ENCODE measurements at regions not wholly inside any gene's neighbourhood (a gene's known extent, or its start where the extent isn't known, plus 50 kb on each side); places are given as distances from the start of the nearest gene placed in this dataset.

DNA sequence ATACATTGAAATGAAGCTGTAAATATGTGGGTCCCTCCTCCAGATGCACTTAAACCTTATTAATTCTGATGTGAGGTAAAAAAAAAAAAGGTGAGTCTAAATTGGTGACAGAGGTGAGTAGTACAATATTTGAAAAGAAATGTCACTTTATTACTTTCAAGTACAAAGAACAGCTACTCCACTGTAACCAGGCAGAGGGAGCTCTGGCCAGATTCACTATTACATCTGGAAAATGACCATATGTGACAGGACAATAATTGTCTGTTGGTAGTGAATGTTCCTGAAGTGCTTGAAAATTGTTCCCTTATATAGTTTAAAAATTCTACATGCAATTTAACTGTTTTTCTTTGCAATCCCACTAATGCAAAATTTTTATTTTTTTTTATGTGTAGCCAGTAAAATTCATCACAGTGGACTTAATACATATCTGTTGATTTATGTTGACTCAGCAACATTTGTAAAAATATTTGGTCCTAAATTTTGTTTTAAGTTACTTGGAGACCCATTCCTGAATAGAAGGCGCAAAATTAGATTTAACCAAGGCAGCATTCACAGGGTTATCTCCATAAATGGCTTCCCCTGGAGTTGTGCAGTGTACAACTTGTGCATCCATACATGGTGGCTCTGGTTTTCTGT, 231.9 kb upstream of the TBC1D5 start:
- DNase-seq: no peak

DNA sequence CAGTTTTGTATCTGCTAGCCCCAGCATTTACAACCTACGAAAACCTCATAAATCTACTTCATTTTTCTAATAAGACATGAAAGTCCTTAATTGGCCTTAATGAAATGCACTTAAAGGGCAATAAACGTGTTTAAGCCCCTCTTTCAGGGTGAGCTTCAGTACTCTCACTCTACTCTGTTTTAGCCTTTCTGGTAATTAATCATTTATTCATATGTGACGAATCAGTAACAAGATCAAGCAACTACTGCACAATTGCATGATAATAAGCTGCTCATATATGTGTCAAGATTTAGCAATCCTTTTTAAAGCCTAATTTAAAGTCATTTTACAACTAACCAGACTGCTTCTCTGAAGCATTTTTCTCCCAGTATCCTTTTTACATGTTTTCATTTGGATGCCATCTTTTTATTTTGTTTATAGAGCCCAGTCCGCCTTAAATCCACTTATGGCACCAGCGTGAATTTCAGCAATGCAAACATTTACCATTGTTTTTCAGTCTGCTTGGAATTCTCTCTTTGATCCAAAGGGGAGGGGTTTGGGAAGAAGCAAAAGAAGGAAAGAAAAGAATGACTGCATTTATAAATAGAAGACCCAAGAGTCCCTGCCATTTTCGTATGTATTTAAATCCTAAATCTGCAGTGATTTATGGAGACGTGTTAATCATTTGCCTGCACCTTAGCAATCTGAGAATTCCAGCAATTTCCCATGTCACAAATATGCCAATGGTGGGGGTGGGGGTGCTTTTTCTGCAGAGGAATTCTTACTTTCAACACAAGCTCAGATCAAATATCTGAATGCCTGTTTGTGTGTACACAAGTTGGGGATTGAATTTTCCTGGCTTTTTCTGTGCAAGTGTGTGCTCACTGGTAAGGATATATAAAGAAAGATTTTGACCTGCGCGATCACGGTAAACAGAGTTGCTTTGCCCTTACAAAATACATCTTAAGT, 230.8 kb upstream of the TBC1D5 start:
- DNase-seq: no peak

DNA sequence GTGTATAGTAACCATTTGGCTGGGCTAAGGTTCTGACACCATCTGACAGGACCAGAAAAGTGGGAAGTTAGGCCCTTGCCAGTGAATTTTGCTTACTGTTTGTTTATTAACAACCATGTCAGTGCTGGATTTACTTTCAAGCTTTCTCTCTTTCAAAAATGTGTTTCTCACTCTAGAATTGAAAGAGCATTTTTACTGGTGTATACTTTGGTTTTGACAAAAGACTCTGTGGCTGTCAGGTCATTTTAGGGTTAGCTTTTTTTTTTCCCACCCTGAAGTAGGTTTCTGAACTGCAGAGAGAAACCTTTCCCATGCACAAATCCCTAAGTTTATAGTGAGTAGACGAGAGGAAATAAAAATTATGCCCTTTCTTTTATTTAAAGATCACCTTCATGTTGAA, 230.0 kb upstream of the TBC1D5 start:
- no peak for DNase-seq

DNA sequence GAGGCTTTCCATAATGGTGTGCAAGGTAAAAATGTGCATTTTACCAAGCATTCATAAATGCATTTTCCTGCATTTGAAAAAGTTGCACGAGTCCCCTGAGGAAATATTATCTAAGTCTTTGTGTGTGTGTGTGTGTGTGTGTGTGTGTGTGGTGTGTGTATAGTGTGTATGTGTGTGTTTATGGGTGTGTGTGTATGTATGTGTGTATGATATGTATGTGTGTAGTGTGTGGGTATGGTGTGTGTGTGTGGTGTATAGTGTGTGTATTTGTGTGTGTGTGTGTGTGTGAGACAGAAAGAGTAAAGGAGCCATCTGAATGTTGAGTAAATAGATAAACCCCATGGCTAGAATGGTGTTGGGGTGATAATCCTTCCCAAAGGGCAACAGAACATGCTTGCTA, 229.6 kb upstream of the TBC1D5 start:
- DNase-seq: no peak

DNA sequence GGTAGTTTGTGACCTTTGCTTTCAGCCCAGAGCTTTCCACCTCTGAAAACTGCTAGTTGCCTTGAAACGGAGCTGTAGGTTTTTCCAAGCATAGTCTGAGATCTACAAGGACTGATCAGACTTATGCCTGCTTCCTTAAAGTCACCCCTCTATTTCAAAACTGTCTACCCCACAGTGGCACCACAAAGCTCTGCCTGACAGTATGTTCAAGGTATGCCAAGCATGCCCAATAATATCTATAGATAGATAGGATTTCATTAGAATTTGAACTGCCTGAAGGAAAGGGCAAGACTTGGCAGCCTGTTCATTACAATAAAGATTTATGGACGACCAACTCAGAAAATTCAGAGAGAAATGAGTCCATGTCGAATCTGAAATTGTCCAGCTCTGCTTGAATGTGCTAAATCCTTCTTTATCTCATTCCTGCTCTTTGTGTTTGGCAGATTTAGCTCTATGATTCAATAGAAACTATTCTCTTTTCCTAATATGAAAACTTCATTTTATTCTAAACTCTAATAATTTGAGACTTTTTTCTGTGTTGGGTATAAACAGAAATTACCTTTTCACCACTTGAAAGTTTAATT, 227.6 kb upstream of the TBC1D5 start:
- DNase-seq: no peak

DNA sequence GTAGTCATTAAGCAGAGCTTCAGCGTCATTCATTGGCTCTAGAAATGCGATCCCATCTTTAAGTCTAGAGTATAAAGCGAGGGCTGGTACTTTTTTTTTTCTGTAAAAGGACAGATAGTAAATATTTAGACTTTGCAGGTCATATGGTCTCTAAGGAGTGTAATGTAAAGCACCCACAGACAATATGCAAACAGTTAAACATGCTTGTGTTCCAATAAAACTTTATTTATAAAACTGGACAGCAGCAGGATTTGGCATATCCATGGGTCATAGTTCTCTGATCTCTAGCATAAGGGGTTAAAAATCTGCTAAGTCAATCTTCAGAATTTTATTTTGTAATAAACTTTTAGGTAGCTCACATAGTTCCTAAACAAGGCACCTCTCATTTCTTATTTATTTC, 226.8 kb upstream of the TBC1D5 start:
- DNase-seq: no peak

DNA sequence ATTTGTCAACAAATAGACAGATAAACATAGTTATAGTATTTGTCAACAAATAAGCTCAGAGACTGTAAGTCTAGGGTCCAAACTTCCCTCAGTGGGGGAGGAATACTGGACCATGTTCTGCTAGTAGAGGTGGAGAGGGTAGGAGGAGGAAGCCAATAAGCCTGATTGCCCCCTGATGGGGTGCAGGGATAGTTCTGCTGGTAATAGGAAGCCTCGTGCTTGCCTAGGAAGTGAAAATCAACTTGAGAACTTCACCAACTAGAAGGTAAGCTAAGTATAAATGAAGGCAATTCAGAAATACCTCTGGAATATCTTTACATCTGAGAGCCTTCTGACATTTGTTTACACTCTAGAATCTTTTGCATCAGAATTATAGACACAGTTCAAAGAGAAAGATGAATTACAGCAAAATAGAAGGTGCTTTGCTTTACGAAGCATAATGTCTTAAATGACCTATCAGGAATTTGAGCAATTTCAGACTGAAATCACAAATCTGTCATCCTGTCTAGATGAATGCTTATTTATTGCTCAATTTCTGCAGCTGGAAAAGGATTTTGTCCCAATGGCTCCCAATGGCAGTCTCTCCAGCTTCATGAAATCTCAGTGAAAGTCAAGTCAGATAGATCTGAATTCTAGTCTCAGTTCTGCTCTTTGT, 225.6 kb upstream of the TBC1D5 start:
- no peak for DNase-seq

DNA sequence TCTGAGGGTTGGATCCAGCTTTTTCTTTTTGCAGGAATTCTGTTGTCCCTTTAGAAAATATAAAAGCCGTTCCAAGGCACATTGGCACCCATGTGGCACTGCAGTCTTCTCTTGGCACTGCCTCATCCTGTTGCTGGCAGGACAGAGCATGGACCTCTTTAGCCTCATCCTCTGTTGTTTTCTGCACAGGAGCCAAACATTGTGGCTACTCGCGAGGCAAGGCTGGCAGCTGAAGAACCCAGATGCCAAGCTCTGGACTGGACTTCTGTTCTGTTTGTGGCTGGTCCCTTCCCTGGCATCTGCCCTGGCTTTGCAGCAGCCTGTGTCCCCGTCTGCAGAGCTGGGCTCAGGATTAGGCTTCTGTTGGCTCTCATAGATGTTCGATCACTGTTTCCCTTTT, 224.7 kb upstream of the TBC1D5 start:
- DNase-seq: no peak

DNA sequence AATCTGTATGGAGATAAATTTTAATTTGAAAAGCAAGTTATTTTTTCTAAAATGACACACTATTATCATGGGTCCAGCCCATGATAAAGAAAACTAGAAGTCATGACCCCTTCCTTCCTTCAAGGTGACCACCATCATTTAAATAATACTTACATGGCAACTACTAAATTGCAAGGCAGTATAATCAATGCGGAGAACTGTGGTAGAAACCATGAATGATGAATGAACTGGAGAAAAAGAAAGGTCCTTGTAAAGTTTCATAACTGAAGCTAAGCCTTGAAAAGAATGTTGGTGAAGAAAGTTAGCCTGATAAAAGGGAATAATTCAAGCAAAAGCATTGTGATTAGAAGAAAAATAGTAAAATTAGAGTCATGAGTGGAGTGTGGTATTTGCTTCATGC, 222.9 kb upstream of the TBC1D5 start:
- no peak for DNase-seq

DNA sequence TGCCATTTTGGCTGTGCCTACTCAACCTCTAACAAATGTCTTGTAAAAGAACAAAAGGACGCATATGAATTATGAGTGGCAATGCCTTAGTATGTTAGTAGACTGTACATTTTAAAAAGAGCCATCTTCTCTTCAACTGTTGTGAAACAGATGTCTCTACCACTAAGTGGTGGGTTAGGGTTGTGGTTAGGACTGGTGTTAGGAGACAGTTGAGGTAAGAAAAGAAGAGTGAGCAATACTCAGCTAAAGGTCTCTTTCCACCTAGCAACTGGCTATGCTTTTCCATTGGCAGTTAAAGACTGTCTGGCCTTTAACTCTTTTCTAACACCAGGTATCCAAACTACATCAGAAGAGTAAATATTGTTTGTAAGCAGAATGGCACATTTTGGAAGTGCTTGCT, 221.7 kb upstream of the TBC1D5 start:
- DNase-seq: no peak

DNA sequence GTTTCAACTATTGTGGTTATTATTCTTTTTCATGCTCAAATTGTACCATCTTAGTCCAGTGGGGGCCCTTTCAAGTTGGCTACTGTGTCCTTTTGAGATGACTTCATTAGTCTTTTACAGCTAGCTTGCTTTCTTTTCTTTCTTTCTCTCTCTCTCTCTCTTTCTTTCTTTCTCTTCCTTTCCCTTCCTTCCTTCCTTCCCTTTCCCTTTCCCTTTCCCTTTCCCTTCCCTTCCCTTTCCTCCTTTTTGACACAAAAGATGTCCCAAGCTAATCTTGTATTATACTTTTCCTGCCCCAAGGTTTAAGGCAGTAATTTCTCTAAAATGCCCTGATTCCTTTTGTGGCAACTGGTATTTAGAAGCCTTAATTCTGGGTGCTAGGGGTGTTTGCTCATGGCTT, 213.0 kb upstream of the TBC1D5 start:
- no peak for DNase-seq

DNA sequence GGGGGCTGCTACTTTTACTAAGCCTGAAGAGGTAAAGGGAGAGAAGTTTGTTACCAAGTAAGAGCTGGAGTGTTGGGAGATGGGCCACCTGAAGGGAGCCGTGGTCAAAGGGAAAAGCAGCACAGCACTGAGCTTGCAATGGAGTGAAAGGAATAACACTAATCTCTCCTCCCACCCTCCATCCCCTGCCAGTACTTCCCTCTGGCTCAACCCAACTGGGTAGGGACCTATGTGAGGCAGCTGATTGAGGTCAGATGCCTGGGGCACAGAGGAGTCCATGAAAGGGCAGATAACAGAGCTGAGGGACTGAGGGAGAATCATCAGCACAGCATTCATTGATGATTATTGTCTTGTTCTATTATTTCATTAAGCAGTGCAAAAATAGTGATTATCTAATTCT, 212.4 kb upstream of the TBC1D5 start:
- no peak for DNase-seq

DNA sequence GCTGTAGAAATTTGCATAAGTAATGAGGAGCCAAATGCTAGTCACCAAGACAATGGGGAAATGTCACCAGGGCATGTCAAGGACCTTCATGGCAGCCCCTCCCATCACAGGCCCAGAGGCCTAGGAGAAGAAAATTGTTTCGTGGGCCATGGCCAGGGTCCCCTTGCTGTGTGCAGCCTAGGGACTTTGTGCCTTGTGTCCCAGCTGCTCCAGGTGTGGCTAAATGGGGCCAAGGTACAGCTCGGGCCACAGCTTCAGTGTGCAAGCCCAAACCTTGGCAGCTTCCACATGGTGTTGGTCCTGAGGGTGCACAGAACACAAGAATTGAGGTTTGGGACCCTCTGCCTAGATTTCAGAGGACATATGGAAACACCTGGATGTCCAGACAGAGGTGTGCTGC, 208.8 kb upstream of the TBC1D5 start:
- no peak for DNase-seq

DNA sequence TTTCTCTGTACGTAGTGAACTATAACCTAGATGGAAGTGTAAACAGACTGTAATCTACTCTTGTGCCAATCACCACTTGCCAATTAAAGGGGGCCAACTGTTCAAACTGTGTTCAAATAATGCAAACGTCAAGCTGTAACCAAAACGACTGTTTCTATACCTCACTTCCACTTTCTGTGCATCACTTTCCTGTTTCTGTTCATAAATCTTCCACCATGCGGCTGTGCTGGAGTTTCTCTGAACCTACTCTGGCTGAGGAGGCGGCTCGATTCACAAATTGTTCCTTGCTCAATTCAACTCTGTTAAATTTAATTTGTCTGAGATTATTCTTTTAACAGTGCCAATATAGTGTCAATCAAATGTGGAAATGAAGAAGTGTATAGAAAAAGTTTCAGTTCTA, 206.7 kb upstream of the TBC1D5 start:
- no peak for DNase-seq

DNA sequence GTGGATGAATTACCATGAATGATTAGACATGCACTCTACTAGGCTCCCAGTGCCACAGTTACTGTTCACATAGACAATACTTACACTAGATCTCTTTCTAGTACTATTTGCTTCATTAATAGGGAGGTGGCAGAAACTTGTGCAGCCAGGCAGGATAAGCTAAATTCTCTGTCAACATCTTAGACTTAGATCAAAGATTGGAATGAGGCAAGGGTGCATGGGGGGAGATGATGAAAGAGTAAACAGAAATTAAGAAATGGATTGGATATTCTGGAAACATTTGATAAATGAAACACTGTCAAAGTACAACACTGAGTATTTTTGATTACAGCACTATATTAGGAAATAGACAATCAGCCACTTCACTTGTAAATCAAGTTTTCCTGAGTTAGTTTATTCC, 205.4 kb upstream of the TBC1D5 start:
- no peak for DNase-seq

DNA sequence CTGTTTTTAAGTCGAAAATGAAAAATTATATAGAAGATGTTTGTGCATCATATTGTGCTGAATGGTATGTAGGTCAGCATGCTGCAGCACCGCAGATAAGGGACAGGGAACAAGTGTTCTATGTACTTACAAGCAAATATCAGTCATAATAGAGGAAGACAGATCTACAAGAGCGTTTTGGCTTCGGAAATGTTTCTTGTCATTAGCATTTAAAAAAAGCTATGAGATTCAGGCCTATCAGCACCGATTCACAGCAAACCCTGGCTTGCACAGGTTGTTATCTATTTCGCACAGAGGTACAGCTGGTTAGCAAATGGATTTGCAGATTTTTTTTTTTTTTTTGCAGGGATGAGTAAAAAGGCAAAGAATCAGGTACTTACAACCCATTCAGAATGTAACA, 204.2 kb upstream of the TBC1D5 start:
- no peak for DNase-seq

DNA sequence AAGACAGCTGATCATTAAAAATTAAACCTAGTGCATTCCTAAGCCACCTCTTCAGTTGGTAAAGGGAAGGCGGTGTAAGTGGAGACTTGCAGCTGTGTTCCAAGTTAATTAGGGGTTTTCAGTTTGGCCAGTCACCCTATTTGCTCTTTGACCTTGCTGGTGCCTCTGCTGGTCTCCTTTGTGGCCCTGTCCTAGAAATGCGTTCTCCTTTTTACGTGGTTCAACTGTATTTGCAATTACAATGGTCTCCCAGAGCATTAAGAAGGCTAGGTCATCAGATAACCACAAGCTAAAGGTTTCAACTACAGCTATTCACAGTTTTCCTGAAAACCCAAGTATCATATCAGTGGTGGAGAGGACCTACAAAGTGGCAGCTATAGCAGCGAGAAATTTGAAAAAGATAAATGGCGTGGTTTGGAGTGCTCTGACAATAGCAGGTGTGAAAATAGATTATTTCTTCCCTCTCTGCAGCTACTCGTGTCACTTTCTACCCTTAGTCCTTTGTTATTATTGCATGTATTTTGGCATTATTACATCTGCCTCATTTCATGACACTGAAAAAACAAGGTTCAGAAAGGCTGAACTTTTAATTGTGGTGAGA, 203.5 kb upstream of the TBC1D5 start:
- peak; percentile 38 for DNase-seq

DNA sequence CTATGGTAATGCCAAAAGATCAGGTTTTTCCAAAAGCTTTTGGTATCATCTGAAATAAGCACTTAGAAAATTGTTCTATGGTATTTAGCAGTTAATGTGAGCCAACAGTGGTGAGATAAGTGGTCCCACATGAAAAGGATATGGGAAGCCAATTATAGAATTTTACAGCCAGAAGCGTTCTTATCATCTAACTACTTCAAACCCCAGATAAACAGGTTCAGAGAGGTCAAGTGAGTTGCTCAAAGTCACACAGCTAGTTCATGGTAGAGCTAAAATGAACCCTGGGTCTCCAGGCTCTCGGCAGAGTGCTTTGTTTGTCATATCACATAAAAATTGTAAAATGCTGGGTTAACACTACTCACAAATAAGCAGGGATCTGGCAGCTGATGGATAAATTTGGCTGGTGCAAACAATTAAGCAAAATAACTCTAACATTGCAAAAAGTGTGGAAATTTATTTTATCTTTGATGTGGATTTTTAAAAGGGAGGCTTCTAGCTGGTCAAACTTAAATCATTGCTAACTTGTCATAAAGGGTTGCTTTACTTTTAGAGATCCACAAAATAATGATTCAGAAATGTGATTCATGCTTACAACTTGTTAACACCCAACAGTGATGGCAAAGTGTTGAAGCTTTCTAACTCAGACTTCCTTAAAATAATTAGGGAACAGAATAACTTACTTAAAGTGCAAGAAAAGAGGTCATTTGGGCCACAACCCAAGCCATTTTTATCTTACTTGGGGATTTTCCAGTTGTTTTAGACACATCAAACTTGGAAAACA, 202.8 kb upstream of the TBC1D5 start:
- DNase-seq: no peak

DNA sequence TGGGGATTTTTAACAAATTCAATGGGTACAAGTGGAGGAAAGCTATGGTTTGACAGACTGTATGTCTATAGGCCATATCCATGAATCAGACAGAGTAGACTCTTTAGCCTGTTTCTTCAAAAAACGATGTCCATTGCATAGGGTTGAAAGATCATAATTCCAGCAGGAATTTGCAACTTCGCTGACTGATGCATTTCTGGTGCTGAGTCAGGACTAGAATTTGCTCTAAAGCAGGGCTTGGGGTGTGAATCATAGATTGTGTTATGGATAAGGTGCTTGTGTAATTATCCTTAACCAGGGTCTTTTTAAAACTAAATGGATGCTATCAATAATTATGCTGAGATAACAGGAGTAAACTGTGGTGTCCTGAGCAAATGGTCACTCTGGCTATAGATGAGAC, 200.4 kb upstream of the TBC1D5 start:
- no peak for DNase-seq

DNA sequence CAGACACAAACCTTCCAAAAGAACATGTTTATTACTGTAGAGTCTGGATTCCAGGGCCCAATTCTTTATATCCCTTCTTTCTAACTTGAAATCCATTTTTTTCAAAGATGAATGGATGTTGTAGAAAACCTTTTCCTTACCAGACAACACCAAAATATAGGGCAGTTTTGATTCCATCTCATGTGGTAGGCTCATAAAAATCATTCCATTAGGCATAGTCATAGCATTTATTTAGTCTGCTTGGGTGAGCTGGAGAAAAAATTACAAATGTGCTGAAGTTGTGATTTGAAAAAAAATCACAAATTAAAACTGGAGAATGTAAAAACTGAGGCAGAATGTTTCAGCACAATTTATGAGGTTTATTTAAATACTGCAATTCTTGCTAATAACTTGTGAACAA, 199.3 kb upstream of the TBC1D5 start:
- no peak for DNase-seq

DNA sequence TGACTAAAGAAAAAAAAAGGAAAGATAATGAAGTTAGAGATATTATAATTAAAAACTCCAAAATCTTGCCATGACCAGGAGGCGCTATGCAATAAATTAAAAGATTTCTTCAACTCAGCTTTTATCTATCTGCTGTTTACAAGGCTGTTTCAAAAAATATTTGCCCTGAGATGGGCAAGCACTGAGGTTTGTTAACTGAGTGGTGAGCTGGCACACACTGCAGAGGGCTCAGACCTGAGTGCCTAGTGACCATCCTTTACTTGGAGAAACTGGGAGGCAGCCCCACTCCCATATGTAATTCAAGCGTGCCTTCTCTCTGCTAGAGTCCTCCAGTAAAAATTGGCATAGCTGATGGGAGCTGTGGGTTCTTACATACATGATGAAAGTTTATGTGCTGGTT, 198.7 kb upstream of the TBC1D5 start:
- DNase-seq: no peak

DNA sequence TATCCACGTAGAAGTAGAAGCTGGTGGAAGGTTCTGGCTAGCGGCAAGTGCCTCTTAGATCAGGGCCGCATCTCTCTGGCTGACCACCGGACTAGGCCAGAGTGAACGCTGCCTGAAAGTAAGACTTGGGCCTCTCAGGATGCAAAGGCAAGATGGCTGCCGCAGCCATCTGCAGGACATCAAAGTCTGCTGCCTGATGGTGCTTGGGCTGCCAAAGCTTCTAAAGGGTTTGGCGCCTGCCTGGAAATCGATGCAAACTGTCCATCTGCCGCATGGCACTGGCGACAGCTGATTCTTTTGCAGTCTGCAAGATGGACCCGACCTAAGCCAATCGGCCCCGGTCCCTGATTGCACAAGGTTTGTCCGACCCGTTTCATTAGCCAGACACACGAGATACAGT, 196.7 kb upstream of the TBC1D5 start:
- DNase-seq: no peak

DNA sequence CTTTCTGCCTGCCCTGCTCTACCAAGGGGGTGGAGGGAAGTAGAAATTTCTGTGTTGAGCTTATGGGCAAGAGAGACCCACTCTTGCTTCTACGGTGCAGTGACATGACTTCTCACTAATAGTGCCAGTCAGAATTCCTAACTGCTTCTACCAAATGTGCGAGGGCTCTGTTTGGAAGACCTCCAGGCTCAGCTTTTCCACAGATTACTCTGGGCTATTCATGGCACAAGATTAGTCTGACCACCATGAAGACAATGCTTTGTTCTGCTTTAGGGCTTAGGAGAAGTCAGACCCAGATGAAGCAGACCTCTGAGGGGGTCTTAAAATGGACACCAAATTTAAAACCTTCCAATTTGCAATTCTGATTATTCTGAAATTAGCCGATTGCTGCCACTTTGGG, 195.9 kb upstream of the TBC1D5 start:
- DNase-seq: no peak
